ENCODE measurements at regions not wholly inside any gene's neighbourhood (a gene's known extent, or its start where the extent isn't known, plus 50 kb on each side); places are given as distances from the start of the nearest gene placed in this dataset.

- Histone ChIP-seq H3K36me3 (ENCODE audit: control insufficient read depth in 3 of 3, insufficient read depth in 3 of 3, low read length in 3 of 3) (no peaks in the 10 kb centered on the region), H3K9me3 (ENCODE audit: control insufficient read depth in 3 of 3, low read length in 3 of 3) (peaks cover 0 to 10% (median 4%) of the 10 kb centered on the region in 3 donors), H3K4me1 (ENCODE audit: control insufficient read depth in 3 of 3, insufficient read depth in 3 of 3, low read length in 3 of 3) (no peaks in the 10 kb centered on the region), H3K4me3 (ENCODE audit: low read length in 3 of 3) (no peak overlapping the region), H3K27ac (ENCODE audit: low read depth, low read length) (no peak overlapping the region), H3K9ac (ENCODE audit: low read depth in 1 of 3, low read length in 3 of 3) (no peak overlapping the region), H3K27me3 (ENCODE audit: control insufficient read depth in 3 of 3, insufficient read depth in 3 of 3, low read length in 3 of 3) (no peaks in the 10 kb centered on the region)
Observed at GRCh38 chr6:142500250-142500786, 198.5 kb downstream of the ADGRG6 start.

DNA sequence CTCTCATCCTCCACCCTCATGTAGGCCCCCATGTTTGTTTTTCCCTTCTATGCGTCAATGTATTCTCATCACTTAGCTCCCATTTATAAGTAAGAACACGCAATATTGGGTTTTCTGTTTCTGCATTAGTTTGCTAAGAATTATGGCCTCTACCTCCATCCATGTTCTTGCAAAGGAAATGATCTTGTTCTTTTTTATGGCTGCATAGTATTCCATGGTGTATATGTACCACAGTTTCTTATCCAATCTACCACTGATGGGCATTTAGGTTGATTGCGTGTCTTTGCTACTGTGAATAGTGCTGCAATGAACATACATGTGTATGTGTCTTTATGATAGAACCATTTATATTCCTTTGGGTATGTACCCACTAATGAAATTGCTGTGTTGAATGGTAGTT is 200.0 kb downstream of the ADGRG6 start:
- no peaks in the 10 kb centered on the region for H3K4me1 ChIP-seq (ENCODE audit: control insufficient read depth in 3 of 3, insufficient read depth in 3 of 3, low read length in 3 of 3)
- no peaks in the 10 kb centered on the region for H3K36me3 ChIP-seq (ENCODE audit: control insufficient read depth in 3 of 3, insufficient read depth in 3 of 3, low read length in 3 of 3)
- H3K27ac ChIP-seq (ENCODE audit: low read depth, low read length): no peak overlapping the region

DNA sequence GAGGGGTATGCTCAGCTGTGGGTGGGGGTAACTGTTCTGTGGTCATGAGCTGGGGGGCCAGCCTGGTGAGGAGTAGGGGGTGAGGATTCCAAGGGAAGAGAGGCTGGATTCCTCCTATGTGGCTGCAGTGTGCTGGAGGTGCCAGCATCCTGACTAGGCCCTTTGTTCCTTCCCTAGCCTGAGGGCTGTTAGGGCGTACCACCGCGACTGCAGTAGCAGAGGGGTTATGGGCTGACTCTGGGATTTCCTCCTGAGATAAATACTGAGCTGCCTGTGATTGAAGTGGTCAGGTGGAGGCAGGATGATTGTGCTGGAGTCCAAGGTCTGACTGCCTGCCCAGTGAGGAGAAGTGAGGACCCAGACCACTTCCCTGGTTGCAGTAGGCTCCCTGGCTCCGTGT is 205.3 kb downstream of the ADGRG6 start:
- Histone ChIP-seq H3K36me3 (ENCODE audit: control insufficient read depth in 3 of 3, insufficient read depth in 3 of 3, low read length in 3 of 3) (no peaks in the 10 kb centered on the region), H3K4me3 (ENCODE audit: low read length in 3 of 3) (no peak overlapping the region)

More for the DNA sequence above, 200.0 kb downstream of the ADGRG6 start:
- Histone ChIP-seq H3K9ac (ENCODE audit: low read depth in 1 of 3, low read length in 3 of 3) (no peak overlapping the region), H3K27me3 (ENCODE audit: control insufficient read depth in 3 of 3, insufficient read depth in 3 of 3, low read length in 3 of 3) (no peaks in the 10 kb centered on the region), H3K4me3 (ENCODE audit: low read length in 3 of 3) (no peak overlapping the region), H3K9me3 (ENCODE audit: control insufficient read depth in 3 of 3, low read length in 3 of 3) (peaks cover 0 to 10% (median 6%) of the 10 kb centered on the region in 3 donors)

GRCh38 chr6:142510211-142510610 is 208.4 kb downstream of the ADGRG6 start:
- H3K27me3 ChIP-seq (ENCODE audit: control insufficient read depth in 3 of 3, insufficient read depth in 3 of 3, low read length in 3 of 3): no peaks in the 10 kb centered on the region
- H3K36me3 ChIP-seq (ENCODE audit: control insufficient read depth in 3 of 3, insufficient read depth in 3 of 3, low read length in 3 of 3): no peaks in the 10 kb centered on the region
- H3K9ac ChIP-seq (ENCODE audit: low read depth in 1 of 3, low read length in 3 of 3): no peak overlapping the region
- H3K4me3 ChIP-seq (ENCODE audit: low read length in 3 of 3): no peak overlapping the region
- H3K27ac ChIP-seq (ENCODE audit: low read depth, low read length): no peak overlapping the region
- no peaks in the 10 kb centered on the region for H3K4me1 ChIP-seq (ENCODE audit: control insufficient read depth in 3 of 3, insufficient read depth in 3 of 3, low read length in 3 of 3)
- peaks cover 0 to 4% (median 0%) of the 10 kb centered on the region in 3 donors for H3K9me3 ChIP-seq (ENCODE audit: control insufficient read depth in 3 of 3, low read length in 3 of 3)

More for the DNA sequence above, 205.3 kb downstream of the ADGRG6 start:
- H3K9me3 ChIP-seq (ENCODE audit: control insufficient read depth in 3 of 3, low read length in 3 of 3): peaks cover 0 to 8% (median 6%) of the 10 kb centered on the region in 3 donors
- H3K27ac ChIP-seq (ENCODE audit: low read depth, low read length): no peak overlapping the region
- no peak overlapping the region for H3K9ac ChIP-seq (ENCODE audit: low read depth in 1 of 3, low read length in 3 of 3)
- no peaks in the 10 kb centered on the region for H3K4me1 ChIP-seq (ENCODE audit: control insufficient read depth in 3 of 3, insufficient read depth in 3 of 3, low read length in 3 of 3)
- no peaks in the 10 kb centered on the region for H3K27me3 ChIP-seq (ENCODE audit: control insufficient read depth in 3 of 3, insufficient read depth in 3 of 3, low read length in 3 of 3)

GRCh38 chr6:142518126-142518525 is 216.3 kb downstream of the ADGRG6 start:
- Histone ChIP-seq H3K4me3 (ENCODE audit: low read length in 3 of 3) (no peak overlapping the region), H3K27ac (ENCODE audit: low read depth, low read length) (no peak overlapping the region), H3K36me3 (ENCODE audit: control insufficient read depth in 3 of 3, insufficient read depth in 3 of 3, low read length in 3 of 3) (no peaks in the 10 kb centered on the region), H3K4me1 (ENCODE audit: control insufficient read depth in 3 of 3, insufficient read depth in 3 of 3, low read length in 3 of 3) (no peaks in the 10 kb centered on the region), H3K9me3 (ENCODE audit: control insufficient read depth in 3 of 3, low read length in 3 of 3) (no peaks in the 10 kb centered on the region), H3K9ac (ENCODE audit: low read depth in 1 of 3, low read length in 3 of 3) (no peak overlapping the region), H3K27me3 (ENCODE audit: control insufficient read depth in 3 of 3, insufficient read depth in 3 of 3, low read length in 3 of 3) (no peaks in the 10 kb centered on the region)

DNA sequence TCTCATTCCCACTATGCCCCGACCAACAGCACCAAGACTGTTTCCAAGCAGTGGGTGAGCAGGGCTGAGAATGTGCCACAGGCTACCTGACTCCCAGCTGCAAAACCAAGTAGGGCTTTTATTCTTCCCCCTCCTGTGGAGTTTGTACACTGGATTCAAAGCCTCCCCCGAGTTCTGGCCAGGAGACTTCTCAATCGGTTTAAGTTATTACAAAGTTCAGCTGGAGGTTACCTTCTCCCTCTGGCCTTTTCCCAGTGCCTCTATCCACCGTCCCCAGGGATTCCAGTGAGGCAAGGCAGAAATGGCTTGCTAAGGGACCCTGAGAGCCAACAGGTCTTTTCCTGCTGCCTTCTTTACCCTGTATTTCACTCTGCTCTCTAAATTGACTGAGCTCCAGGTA is 217.0 kb downstream of the ADGRG6 start:
- Histone ChIP-seq H3K4me3 (ENCODE audit: low read length in 3 of 3) (no peak overlapping the region), H3K27ac (ENCODE audit: low read depth, low read length) (no peak overlapping the region), H3K36me3 (ENCODE audit: control insufficient read depth in 3 of 3, insufficient read depth in 3 of 3, low read length in 3 of 3) (no peaks in the 10 kb centered on the region), H3K27me3 (ENCODE audit: control insufficient read depth in 3 of 3, insufficient read depth in 3 of 3, low read length in 3 of 3) (no peaks in the 10 kb centered on the region), H3K9me3 (ENCODE audit: control insufficient read depth in 3 of 3, low read length in 3 of 3) (no peaks in the 10 kb centered on the region), H3K4me1 (ENCODE audit: control insufficient read depth in 3 of 3, insufficient read depth in 3 of 3, low read length in 3 of 3) (no peaks in the 10 kb centered on the region), H3K9ac (ENCODE audit: low read depth in 1 of 3, low read length in 3 of 3) (no peak overlapping the region)

- no peak overlapping the region for H3K27ac ChIP-seq (ENCODE audit: low read depth, low read length)
- H3K9me3 ChIP-seq (ENCODE audit: control insufficient read depth in 3 of 3, low read length in 3 of 3): no peaks in the 10 kb centered on the region
- no peak overlapping the region for H3K4me3 ChIP-seq (ENCODE audit: low read length in 3 of 3)
Observed at GRCh38 chr6:142521791-142522190, 220.0 kb downstream of the ADGRG6 start.

DNA sequence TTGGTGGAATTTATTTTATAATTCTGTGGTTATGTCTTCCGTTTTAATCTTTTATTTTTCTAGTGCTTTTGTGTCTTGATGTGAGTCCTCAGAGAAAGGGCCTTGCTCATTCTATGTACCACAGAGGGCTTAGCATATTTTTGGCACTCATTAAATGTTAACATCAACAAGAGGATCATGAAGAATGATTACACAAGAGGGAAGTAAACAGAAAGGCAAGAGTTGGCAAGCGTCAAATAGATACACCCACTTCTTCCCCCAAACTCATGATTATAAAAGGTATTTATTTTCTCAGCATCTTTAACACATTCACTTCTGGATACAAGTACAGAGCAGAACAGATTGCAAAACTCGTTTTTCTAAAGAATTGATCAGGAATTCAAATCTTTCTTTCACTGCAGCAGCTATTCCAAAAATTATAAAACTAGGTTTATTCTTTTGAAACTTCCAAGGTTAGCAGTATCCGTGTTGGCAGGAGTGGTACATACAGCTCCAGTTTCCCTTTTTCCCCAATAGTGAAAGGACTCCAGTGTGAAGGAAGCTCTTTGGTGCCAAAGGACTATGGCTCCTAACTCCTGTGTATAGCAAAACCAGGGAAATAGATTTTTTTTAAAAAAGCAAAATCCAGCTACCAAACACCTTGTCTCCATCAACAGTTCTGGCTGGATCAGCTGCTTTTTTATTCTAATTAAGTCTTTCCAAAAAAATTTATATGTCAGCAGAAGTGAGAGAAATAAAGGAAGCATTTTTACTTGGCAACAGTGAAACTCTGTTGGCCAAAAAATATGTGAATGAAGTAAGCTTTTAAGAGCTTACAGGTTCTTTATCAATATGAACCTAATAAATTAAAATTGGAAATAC is 221.9 kb downstream of the ADGRG6 start:
- no peak overlapping the region for H3K9ac ChIP-seq (ENCODE audit: low read depth in 1 of 3, low read length in 3 of 3)
- no peaks in the 10 kb centered on the region for H3K4me1 ChIP-seq (ENCODE audit: control insufficient read depth in 3 of 3, insufficient read depth in 3 of 3, low read length in 3 of 3)
- no peaks in the 10 kb centered on the region for H3K27me3 ChIP-seq (ENCODE audit: control insufficient read depth in 3 of 3, insufficient read depth in 3 of 3, low read length in 3 of 3)
- H3K4me3 ChIP-seq (ENCODE audit: low read length in 3 of 3): no peak overlapping the region
- H3K36me3 ChIP-seq (ENCODE audit: control insufficient read depth in 3 of 3, insufficient read depth in 3 of 3, low read length in 3 of 3): no peaks in the 10 kb centered on the region
- H3K9me3 ChIP-seq (ENCODE audit: control insufficient read depth in 3 of 3, low read length in 3 of 3): no peaks in the 10 kb centered on the region
- no peak overlapping the region for H3K27ac ChIP-seq (ENCODE audit: low read depth, low read length)

More at GRCh38 chr6:142521791-142522190, 220.0 kb downstream of the ADGRG6 start:
- H3K27me3 ChIP-seq (ENCODE audit: control insufficient read depth in 3 of 3, insufficient read depth in 3 of 3, low read length in 3 of 3): no peaks in the 10 kb centered on the region
- no peak overlapping the region for H3K9ac ChIP-seq (ENCODE audit: low read depth in 1 of 3, low read length in 3 of 3)
- no peaks in the 10 kb centered on the region for H3K36me3 ChIP-seq (ENCODE audit: control insufficient read depth in 3 of 3, insufficient read depth in 3 of 3, low read length in 3 of 3)
- H3K4me1 ChIP-seq (ENCODE audit: control insufficient read depth in 3 of 3, insufficient read depth in 3 of 3, low read length in 3 of 3): no peaks in the 10 kb centered on the region

- Histone ChIP-seq H3K36me3 (ENCODE audit: control insufficient read depth in 3 of 3, insufficient read depth in 3 of 3, low read length in 3 of 3) (no peaks in the 10 kb centered on the region), H3K4me1 (ENCODE audit: control insufficient read depth in 3 of 3, insufficient read depth in 3 of 3, low read length in 3 of 3) (no peaks in the 10 kb centered on the region), H3K9ac (ENCODE audit: low read depth in 1 of 3, low read length in 3 of 3) (no peak overlapping the region), H3K4me3 (ENCODE audit: low read length in 3 of 3) (no peak overlapping the region), H3K27ac (ENCODE audit: low read depth, low read length) (no peak overlapping the region), H3K27me3 (ENCODE audit: control insufficient read depth in 3 of 3, insufficient read depth in 3 of 3, low read length in 3 of 3) (no peaks in the 10 kb centered on the region), H3K9me3 (ENCODE audit: control insufficient read depth in 3 of 3, low read length in 3 of 3) (no peaks in the 10 kb centered on the region)
Observed at GRCh38 chr6:142530566-142530965, 228.8 kb downstream of the ADGRG6 start.

GRCh38 chr6:142531727-142532126 is 229.9 kb downstream of the ADGRG6 start:
- H3K4me1 ChIP-seq (ENCODE audit: control insufficient read depth in 3 of 3, insufficient read depth in 3 of 3, low read length in 3 of 3): no peaks in the 10 kb centered on the region
- no peak overlapping the region for H3K9ac ChIP-seq (ENCODE audit: low read depth in 1 of 3, low read length in 3 of 3)

More at GRCh38 chr6:142531727-142532126, 229.9 kb downstream of the ADGRG6 start:
- Histone ChIP-seq H3K27me3 (ENCODE audit: control insufficient read depth in 3 of 3, insufficient read depth in 3 of 3, low read length in 3 of 3) (no peaks in the 10 kb centered on the region), H3K4me3 (ENCODE audit: low read length in 3 of 3) (no peak overlapping the region), H3K36me3 (ENCODE audit: control insufficient read depth in 3 of 3, insufficient read depth in 3 of 3, low read length in 3 of 3) (no peaks in the 10 kb centered on the region), H3K27ac (ENCODE audit: low read depth, low read length) (no peak overlapping the region), H3K9me3 (ENCODE audit: control insufficient read depth in 3 of 3, low read length in 3 of 3) (no peaks in the 10 kb centered on the region)

All from skeletal muscle tissue (tissue), 3 donors.